ENCODE measurements at regions not wholly inside any gene's neighbourhood (a gene's known extent, or its start where the extent isn't known, plus 50 kb on each side); places are given as distances from the start of the nearest gene placed in this dataset.

GRCh38 chr2:176595986-176596385 lies 326.7 kb downstream of the MTX2 start:
- Histone ChIP-seq H3K4me1 (ENCODE audit: control insufficient read depth, insufficient read depth, low read length) (no peaks in the 10 kb centered on the region), H3K4me3 (ENCODE audit: low read depth in 2 of 2, low read length in 2 of 2) (no peak overlapping the region), H3K27me3 (ENCODE audit: control insufficient read depth, insufficient read depth, low read length) (no peaks in the 10 kb centered on the region), H3K9me3 (ENCODE audit: control insufficient read depth, insufficient read depth, low read depth, low read length) (no peaks in the 10 kb centered on the region), H3K36me3 (ENCODE audit: control insufficient read depth, insufficient read depth, low read length) (no peaks in the 10 kb centered on the region), H3K27ac (ENCODE audit: low read length) (no peak overlapping the region)
- intact Hi-C loops (cut with micrococcal nuclease; ENCODE audit: unreplicated experiment): no loop called here
- TF ChIP-seq REST (IDR thresholded peaks at IDR 0.05; ENCODE audit: insufficient read depth in 1 of 2, low read depth in 2 of 2, low read length in 1 of 2): no peak
- no peak for TF ChIP-seq CTCF (IDR thresholded peaks at IDR 0.05)
- TF ChIP-seq POLR2AphosphoS5 (IDR thresholded peaks at IDR 0.05; ENCODE audit: low read depth, low read length): no peak
- TF ChIP-seq TCF7L2 (IDR thresholded peaks at IDR 0.05; ENCODE audit: low read depth, low read length): no peak
- no peak for TF ChIP-seq SIN3A (IDR thresholded peaks at IDR 0.05; ENCODE audit: borderline replicate concordance, insufficient read depth, low read depth, low read length)
- ATAC-seq (no peak), DNase-seq (ENCODE audit: low read depth, low spot score) (no peak)
- BruUV-seq (replicated peaks): no TSS peak
- ChIA-PET CTCF (no interaction called here), POLR2A (interaction anchor here (0.5 kb wide), 1 partner anchor 42 kb away, joined by 12 read pairs; no protein-coding TSS in a partner anchor)
- in situ Hi-C loops (cut with HindIII; ENCODE audit: low pct_unique_long_range_greater_than_20kb, low sequenced_read_pairs): no loop called here

GRCh38 chr2:176597916-176598315 lies 328.7 kb downstream of the MTX2 start:
- DNase-seq (ENCODE audit: low read depth, low spot score): no peak
- Histone ChIP-seq H3K27ac (ENCODE audit: low read length) (no peak overlapping the region), H3K4me3 (ENCODE audit: low read depth in 2 of 2, low read length in 2 of 2) (no peak overlapping the region), H3K27me3 (ENCODE audit: control insufficient read depth, insufficient read depth, low read length) (peaks cover 4% of the 10 kb centered on the region; the same call in 1 of the 2 replicates), H3K36me3 (ENCODE audit: control insufficient read depth, insufficient read depth, low read length) (no peaks in the 10 kb centered on the region), H3K4me1 (ENCODE audit: control insufficient read depth, insufficient read depth, low read length) (no peaks in the 10 kb centered on the region), H3K9me3 (ENCODE audit: control insufficient read depth, insufficient read depth, low read depth, low read length) (no peaks in the 10 kb centered on the region)
- TF ChIP-seq REST (IDR thresholded peaks at IDR 0.05; ENCODE audit: insufficient read depth in 1 of 2, low read depth in 2 of 2, low read length in 1 of 2) (no peak), SIN3A (IDR thresholded peaks at IDR 0.05; ENCODE audit: borderline replicate concordance, insufficient read depth, low read depth, low read length) (no peak), POLR2AphosphoS5 (IDR thresholded peaks at IDR 0.05; ENCODE audit: low read depth, low read length) (no peak), TCF7L2 (IDR thresholded peaks at IDR 0.05; ENCODE audit: low read depth, low read length) (no peak), CTCF (IDR thresholded peaks at IDR 0.05) (no peak)
- ATAC-seq: no peak
- intact Hi-C loops (cut with micrococcal nuclease; ENCODE audit: unreplicated experiment) (no loop called here), in situ Hi-C loops (cut with HindIII; ENCODE audit: low pct_unique_long_range_greater_than_20kb, low sequenced_read_pairs) (no loop called here)
- ChIA-PET CTCF (no interaction called here), POLR2A (no interaction called here)
- BruUV-seq (replicated peaks): no TSS peak
